H1 (cell line): ENCODE measurements at regions not wholly inside any gene's neighbourhood (a gene's known extent, or its start where the extent isn't known, plus 50 kb on each side); places are given as distances from the start of the nearest gene placed in this dataset.

ENCODE experiments used
- ATF3 ChIP-seq: IDR thresholded peaks from 2 replicates; pipeline ENCODE4 v1.6.1; 2011; ENCODE audit warnings: low read depth, mild to moderate bottlenecking, low read length; ENCODE audit not compliant: insufficient read depth
- CHD1 ChIP-seq: IDR thresholded peaks from 2 replicates; pipeline ENCODE4 v1.6.1; 2012; ENCODE audit warnings: low read depth, low read length, improper control_type of control experiment
- CHD7 ChIP-seq: fragments of 300-600 bp; sonication (generic); IDR thresholded peaks from 2 replicates; pipeline ENCODE4 v1.7.1; 2012; ENCODE audit warnings: low read length, moderate library complexity, mild to moderate bottlenecking, inconsistent platforms; ENCODE audit not compliant: insufficient replicate concordance
- EP300 ChIP-seq, 2 experiments: IDR thresholded peaks; 1 replicate in 1 of 2; 2 replicates in 1 of 2; pipeline ENCODE4 v1.6.1; 2011 to 2012; ENCODE audit warnings: low read depth in 2 of 2, low read length in 2 of 2, mild to moderate bottlenecking in 2 of 2, borderline replicate concordance in 1 of 2, inconsistent platforms in 1 of 2, moderate library complexity in 1 of 2
- HDAC6 ChIP-seq: IDR thresholded peaks from one replicate; pipeline ENCODE4 v1.7.1; 2012; ENCODE audit warnings: low read depth, mild to moderate bottlenecking, inconsistent platforms, low read length, moderate library complexity
- KDM5A ChIP-seq: fragments of 200-600 bp; IDR thresholded peaks from 2 replicates; pipeline ENCODE4 v1.7.1; 2012; ENCODE audit warnings: mild to moderate bottlenecking, low read length, inconsistent platforms, mixed read lengths
- TAF1 ChIP-seq: IDR thresholded peaks from 2 replicates; pipeline ENCODE4 v1.6.1; 2011; ENCODE audit warnings: mild to moderate bottlenecking, low read depth, low read length
- TCF12 ChIP-seq: IDR thresholded peaks from 2 replicates; pipeline ENCODE4 v1.6.1; 2011; ENCODE audit warnings: low read depth, mild to moderate bottlenecking, low read length
- TF ChIP-seq, protein P1 (sequence below): IDR thresholded peaks from 2 replicates; pipeline ENCODE4 v1.6.1; 2011; ENCODE audit warnings: low read length, improper control_type of control experiment
- TF ChIP-seq, protein P2 (sequence below): IDR thresholded peaks from 2 replicates; pipeline ENCODE4 v1.6.1; 2012; ENCODE audit warnings: inconsistent platforms

DNA sequence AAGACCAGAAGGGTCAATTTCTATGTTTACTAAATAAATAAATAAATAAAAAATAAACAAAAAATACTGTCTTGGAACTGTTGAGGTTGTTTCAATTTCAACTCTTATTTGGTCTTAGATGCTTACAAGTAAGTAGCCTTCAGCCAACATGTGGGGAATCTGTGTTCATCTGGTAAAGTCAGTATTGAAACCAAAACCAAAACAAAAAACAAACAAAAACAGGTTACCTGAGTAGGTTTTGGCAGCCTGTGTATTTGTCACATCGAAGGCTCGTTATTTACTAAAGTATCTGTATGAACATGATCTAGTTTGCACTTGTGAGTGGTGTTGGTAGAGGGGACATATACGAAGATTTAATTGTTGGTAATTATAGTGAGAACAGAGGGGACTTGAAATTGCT is 471.5 kb downstream of the SLITRK5 start (continued):
- TF ChIP-seq CHD7, result no peak
- TF ChIP-seq EP300 (IDR thresholded peaks at IDR 0.05; ENCODE audit: borderline replicate concordance in 1 of 2, low read depth in 2 of 2, low read length in 2 of 2), result no peak
- TF ChIP-seq ATF3, result no peak
- TF ChIP-seq TAF1, result no peak
- no peak for TF ChIP-seq TCF12
- no peak for TF ChIP-seq HDAC6
- TF ChIP-seq, protein P1, sequence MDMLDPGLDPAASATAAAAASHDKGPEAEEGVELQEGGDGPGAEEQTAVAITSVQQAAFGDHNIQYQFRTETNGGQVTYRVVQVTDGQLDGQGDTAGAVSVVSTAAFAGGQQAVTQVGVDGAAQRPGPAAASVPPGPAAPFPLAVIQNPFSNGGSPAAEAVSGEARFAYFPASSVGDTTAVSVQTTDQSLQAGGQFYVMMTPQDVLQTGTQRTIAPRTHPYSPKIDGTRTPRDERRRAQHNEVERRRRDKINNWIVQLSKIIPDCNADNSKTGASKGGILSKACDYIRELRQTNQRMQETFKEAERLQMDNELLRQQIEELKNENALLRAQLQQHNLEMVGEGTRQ, result no peak
- TF ChIP-seq KDM5A, result no peak
- TF ChIP-seq, protein P2, sequence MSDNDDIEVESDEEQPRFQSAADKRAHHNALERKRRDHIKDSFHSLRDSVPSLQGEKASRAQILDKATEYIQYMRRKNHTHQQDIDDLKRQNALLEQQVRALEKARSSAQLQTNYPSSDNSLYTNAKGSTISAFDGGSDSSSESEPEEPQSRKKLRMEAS, result no peak
- no peak for TF ChIP-seq CHD1
